ENCODE measurements at regions not wholly inside any gene's neighbourhood (a gene's known extent, or its start where the extent isn't known, plus 50 kb on each side); places are given as distances from the start of the nearest gene placed in this dataset.

GRCh38 chr4:58981828-58982227, 1871.6 kb upstream of the IGFBP7 start:
- Histone ChIP-seq H3K4me3 (ENCODE audit: insufficient read depth, low read depth, low read length) (no peak overlapping the region), H3K9me3 (ENCODE audit: insufficient read depth, low read depth, low read length) (no peaks in the 10 kb centered on the region), H3K9ac (ENCODE audit: low read length) (no peak overlapping the region), H3K79me2 (ENCODE audit: insufficient read depth, low read length) (no peaks in the 10 kb centered on the region), H4K20me1 (ENCODE audit: insufficient read depth, low read length) (no peaks in the 10 kb centered on the region), H2AFZ (ENCODE audit: low read depth, low read length) (no peak overlapping the region), H3K36me3 (ENCODE audit: insufficient read depth, low read length) (no peaks in the 10 kb centered on the region), H3K4me2 (ENCODE audit: low read length) (no peak overlapping the region), H3K27ac (ENCODE audit: low read depth, low read length) (no peak overlapping the region), H3K27me3 (ENCODE audit: insufficient read depth, low read length) (no peaks in the 10 kb centered on the region), H3K4me1 (ENCODE audit: insufficient read depth, low read length) (no peaks in the 10 kb centered on the region)
- H3K27ac Mint-ChIP-seq (ENCODE audit: unreplicated experiment): no peak overlapping the region
- no peaks in the 10 kb centered on the region for H3K4me1 Mint-ChIP-seq (ENCODE audit: low read depth, unreplicated experiment)
- H3K27me3 Mint-ChIP-seq (ENCODE audit: low read depth, unreplicated experiment): no peaks in the 10 kb centered on the region
- TF ChIP-seq EZH2 (IDR thresholded peaks at IDR 0.05; ENCODE audit: insufficient read depth, low read length) (no peak), CTCF (IDR thresholded peaks at IDR 0.05; ENCODE audit: insufficient read depth, low read depth, low read length) (no peak)
- no peaks in the 10 kb centered on the region for H3K9me3 Mint-ChIP-seq (ENCODE audit: unreplicated experiment)
- no peak overlapping the region for H3K4me3 Mint-ChIP-seq (ENCODE audit: unreplicated experiment)
- DNase-seq (ENCODE audit: low read depth) (no peak), FAIRE-seq (no peak)
- no peaks in the 10 kb centered on the region for H3K36me3 Mint-ChIP-seq (ENCODE audit: low read depth, unreplicated experiment)

GRCh38 chr4:58983887-58984286, 1873.7 kb upstream of the IGFBP7 start:
- Histone ChIP-seq H3K4me1 (ENCODE audit: insufficient read depth, low read length) (no peaks in the 10 kb centered on the region), H3K4me3 (ENCODE audit: insufficient read depth, low read depth, low read length) (no peak overlapping the region), H3K9ac (ENCODE audit: low read length) (no peak overlapping the region), H2AFZ (ENCODE audit: low read depth, low read length) (no peak overlapping the region), H3K27ac (ENCODE audit: low read depth, low read length) (no peak overlapping the region), H4K20me1 (ENCODE audit: insufficient read depth, low read length) (no peaks in the 10 kb centered on the region), H3K4me2 (ENCODE audit: low read length) (no peak overlapping the region), H3K36me3 (ENCODE audit: insufficient read depth, low read length) (no peaks in the 10 kb centered on the region), H3K79me2 (ENCODE audit: insufficient read depth, low read length) (no peaks in the 10 kb centered on the region), H3K27me3 (ENCODE audit: insufficient read depth, low read length) (no peaks in the 10 kb centered on the region), H3K9me3 (ENCODE audit: insufficient read depth, low read depth, low read length) (no peaks in the 10 kb centered on the region)
- Mint-ChIP-seq H3K36me3 (ENCODE audit: low read depth, unreplicated experiment) (no peaks in the 10 kb centered on the region), H3K27ac (ENCODE audit: unreplicated experiment) (no peak overlapping the region), H3K27me3 (ENCODE audit: low read depth, unreplicated experiment) (no peaks in the 10 kb centered on the region), H3K9me3 (ENCODE audit: unreplicated experiment) (no peaks in the 10 kb centered on the region), H3K4me3 (ENCODE audit: unreplicated experiment) (no peak overlapping the region), H3K4me1 (ENCODE audit: low read depth, unreplicated experiment) (no peaks in the 10 kb centered on the region)
- no peak for FAIRE-seq
- no peak for DNase-seq (ENCODE audit: low read depth)
- TF ChIP-seq EZH2 (IDR thresholded peaks at IDR 0.05; ENCODE audit: insufficient read depth, low read length): no peak
- TF ChIP-seq CTCF (IDR thresholded peaks at IDR 0.05; ENCODE audit: insufficient read depth, low read depth, low read length): no peak

GRCh38 chr4:59002148-59002547, 1892.0 kb upstream of the IGFBP7 start:
- Mint-ChIP-seq H3K9me3 (ENCODE audit: unreplicated experiment) (no peaks in the 10 kb centered on the region), H3K27me3 (ENCODE audit: low read depth, unreplicated experiment) (no peaks in the 10 kb centered on the region), H3K4me1 (ENCODE audit: low read depth, unreplicated experiment) (no peaks in the 10 kb centered on the region), H3K36me3 (ENCODE audit: low read depth, unreplicated experiment) (no peaks in the 10 kb centered on the region), H3K27ac (ENCODE audit: unreplicated experiment) (no peak overlapping the region), H3K4me3 (ENCODE audit: unreplicated experiment) (no peak overlapping the region)
- H3K4me3 ChIP-seq (ENCODE audit: insufficient read depth, low read depth, low read length): no peak overlapping the region
- H3K27ac ChIP-seq (ENCODE audit: low read depth, low read length): no peak overlapping the region
- no peak overlapping the region for H3K4me2 ChIP-seq (ENCODE audit: low read length)
- no peaks in the 10 kb centered on the region for H3K4me1 ChIP-seq (ENCODE audit: insufficient read depth, low read length)
- no peak for FAIRE-seq
- H3K9me3 ChIP-seq (ENCODE audit: insufficient read depth, low read depth, low read length): no peaks in the 10 kb centered on the region
- H3K27me3 ChIP-seq (ENCODE audit: insufficient read depth, low read length): no peaks in the 10 kb centered on the region
- H2AFZ ChIP-seq (ENCODE audit: low read depth, low read length): no peak overlapping the region
- no peaks in the 10 kb centered on the region for H3K36me3 ChIP-seq (ENCODE audit: insufficient read depth, low read length)
- H4K20me1 ChIP-seq (ENCODE audit: insufficient read depth, low read length): no peaks in the 10 kb centered on the region
- TF ChIP-seq EZH2 (IDR thresholded peaks at IDR 0.05; ENCODE audit: insufficient read depth, low read length): no peak
- TF ChIP-seq CTCF (IDR thresholded peaks at IDR 0.05; ENCODE audit: insufficient read depth, low read depth, low read length): no peak
- no peak for DNase-seq (ENCODE audit: low read depth)
- no peak overlapping the region for H3K9ac ChIP-seq (ENCODE audit: low read length)
- H3K79me2 ChIP-seq (ENCODE audit: insufficient read depth, low read length): no peaks in the 10 kb centered on the region

Data from astrocyte (in vitro differentiated cells and primary cell).